HG03575 (cell line): ENCODE measurements at regions not wholly inside any gene's neighbourhood (a gene's known extent, or its start where the extent isn't known, plus 50 kb on each side); places are given as distances from the start of the nearest gene placed in this dataset.
"Not testable (repeated sequence)": the region's sequence is repeated elsewhere in the genome, so short reads cannot be mapped to it uniquely, and the experiment has no call there.

Experiments used
- ATAC-seq: cut with Tn5 transposase; IDR thresholded peaks from one replicate; pipeline ENCODE4 v1.9.1; 2021; ENCODE audit not compliant: unreplicated experiment, insufficient number of reproducible peaks, low FRiP score; ENCODE audit errors: extremely low read depth

DNA sequence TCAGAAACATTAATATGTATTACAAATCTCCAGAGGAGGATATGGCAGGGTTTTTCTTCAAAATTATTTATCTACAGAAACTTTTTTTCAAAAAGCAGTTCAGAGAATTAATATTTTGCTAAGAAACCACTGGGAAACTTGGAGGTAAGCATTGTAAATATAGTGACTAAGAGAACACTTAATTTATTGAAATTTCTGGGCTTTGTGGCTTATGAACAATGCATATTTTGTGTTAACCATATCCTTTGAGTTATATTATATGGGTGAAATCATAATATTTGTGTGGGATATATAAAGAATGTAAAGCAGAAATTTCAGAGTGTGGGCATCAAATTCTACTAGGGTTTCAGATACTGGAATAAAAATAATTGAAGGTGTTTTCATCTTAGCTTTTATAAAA is 1059.2 kb downstream of the ZPLD1 start:
- no peak for ATAC-seq

DNA sequence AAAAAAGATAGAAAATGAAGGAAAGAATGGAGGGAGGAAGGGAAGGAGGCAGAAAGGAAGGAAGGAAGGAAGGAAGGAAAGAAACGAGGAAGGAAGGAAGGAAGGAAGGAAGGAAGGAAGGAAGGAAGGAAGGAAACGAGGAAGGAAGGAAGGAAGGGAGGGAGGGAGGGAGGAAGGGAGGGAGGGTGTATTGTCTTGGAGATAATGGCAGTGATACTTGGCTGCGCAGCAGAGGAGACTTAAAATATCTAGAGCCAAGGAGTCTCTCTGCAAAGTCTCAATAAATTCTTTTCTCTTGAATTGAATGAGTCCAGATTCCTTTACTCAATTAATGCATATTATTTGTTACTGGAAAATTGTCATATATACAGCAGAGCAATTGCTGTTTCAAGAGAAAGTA is 1059.7 kb downstream of the ZPLD1 start:
- no peak for ATAC-seq

DNA sequence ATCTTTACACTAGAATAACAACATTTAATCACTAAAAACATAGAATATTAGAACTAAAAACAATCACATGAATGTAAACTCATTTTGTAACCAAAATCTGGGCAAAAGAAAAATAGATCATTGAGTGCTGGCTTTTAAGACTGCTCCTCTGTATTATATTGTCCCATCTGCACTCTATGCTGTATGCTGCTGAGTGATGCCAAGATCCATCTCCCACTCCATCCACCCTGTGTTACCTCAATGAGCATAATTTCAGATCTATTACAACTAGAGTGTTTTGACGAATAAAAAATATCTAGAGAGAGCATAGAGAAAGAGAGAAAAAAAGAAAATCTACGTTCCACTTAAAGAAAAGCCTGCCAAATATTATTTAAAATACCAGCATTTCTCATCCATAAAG is 1060.4 kb downstream of the ZPLD1 start:
- no peak for ATAC-seq

DNA sequence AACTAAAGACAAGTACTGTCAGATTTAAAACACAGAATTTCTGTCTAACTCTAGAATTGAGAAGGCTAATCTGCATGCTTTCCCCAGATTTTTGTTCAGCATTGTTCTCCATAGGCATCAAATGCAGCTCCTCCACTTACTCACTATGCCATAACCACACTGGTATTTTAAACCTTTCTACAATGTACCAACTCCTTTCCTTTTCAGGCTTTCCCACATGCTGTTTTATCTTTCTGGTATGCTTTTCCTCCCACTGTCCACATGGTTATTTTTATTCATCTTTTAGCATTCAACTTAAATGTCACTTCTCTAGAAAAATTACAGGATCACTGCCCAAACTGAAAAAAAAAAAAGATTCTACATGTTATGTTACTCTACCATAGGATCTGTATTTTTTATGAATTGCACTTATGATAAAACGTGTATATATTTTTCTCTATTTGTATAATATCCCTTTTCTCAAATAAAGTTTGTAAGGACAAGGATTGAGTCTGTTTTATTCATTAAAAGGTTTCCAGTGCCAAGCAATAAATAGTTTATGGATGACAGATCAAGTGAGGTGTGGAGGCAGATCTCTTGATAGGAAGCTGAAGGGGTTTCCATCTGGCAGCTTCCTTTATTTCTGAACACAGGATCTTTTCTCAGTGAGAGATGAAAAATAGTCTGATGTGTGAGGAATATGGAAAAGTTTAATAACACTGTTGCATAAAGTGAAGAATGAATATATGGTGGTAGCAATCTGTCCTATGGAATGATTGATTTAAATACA is 1064.5 kb downstream of the ZPLD1 start:
- no peak for ATAC-seq

DNA sequence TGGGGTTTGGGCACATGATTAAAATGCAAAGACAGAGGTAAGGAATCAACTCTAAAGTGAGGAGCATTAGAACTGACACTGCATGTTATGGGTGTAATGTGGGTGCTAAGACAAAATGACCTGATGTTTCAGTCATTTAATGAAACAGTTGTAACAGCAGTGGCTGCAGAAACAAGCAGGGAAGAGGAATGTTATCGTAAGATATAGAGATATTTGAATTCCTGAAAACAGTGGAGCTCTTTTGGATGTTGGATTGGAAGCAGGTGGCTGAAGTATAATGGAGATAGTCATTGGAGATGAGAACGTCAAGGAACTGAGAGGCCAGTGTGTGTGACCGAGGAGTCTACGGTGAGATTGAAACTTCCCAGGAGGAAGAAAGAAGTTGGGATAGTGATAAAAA is 1065.2 kb downstream of the ZPLD1 start:
- ATAC-seq: no peak

DNA sequence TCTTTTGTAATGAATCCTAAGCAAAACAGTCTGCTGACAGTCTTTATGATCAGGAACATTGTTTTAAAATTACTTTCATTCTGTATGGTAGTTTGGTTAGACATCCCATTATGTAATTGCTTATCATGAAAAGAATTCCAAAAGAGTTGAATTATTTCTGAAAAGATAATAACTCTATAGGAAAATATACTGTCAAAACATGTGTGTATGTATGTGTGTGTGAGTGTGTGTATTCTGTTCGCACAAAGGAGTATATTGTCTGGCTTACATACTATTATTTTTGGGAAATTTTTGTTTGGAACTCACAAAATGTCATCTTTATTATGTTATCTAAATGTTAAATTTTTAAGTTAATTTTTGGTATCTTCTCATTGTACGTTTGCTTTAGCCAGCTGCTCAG is 1075.9 kb downstream of the ZPLD1 start:
- no peak for ATAC-seq

DNA sequence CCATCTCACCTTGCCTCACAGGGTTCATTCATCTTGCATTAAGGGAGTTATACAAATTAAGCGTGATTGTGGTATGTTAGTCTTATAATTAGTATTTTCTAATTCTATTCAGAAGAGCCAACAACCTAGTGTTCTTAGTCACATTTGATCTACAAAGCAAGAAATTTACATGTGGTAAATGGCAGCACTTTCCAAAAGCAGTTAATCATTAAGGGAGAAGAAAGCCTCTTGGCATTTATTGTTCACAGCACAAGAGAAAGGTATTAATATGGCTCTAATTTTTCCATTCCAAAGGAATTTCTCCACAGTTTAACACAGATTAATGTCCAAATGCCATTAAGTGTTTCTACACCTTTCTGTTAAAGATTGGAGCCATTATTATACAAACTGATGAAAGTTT is 1077.1 kb downstream of the ZPLD1 start:
- no peak for ATAC-seq

DNA sequence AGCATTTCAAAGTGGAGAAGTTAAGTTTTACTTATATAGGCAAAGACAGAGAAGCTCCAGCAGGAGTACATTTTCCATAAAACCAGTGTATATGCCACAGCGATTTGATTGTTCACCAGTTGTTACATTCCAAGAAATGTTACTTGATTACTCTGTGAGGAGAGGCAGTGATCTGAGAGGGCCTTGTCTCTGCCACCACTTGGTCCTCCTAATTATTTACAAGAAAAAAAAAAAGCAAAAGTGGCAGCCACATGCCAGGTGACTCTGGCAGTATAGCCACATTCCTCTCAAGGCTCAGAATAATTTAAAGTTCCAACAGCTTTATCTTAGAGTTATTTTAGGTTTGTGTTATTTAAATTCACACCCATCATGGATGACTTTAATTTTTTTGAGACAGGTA is 1077.8 kb downstream of the ZPLD1 start:
- ATAC-seq: no peak

DNA sequence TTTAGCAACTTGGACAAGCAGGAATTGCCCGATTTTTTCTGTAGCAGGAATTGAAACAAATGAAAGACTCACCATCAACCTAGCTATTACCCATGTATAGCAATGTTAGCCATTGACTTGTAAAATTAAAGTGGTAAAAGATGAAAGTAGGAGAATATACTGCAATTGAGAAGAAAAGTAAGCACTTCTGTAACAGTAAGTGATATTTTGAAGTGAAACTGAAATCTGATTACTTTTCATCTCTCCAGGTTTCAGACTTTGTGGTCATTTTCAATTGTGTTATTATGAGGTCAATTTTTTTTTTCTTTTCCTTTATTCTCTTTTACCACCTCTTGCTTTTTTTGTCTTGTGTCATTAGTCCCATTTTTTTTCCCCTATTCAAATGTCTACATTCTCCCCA is 1078.2 kb downstream of the ZPLD1 start:
- ATAC-seq: no peak

DNA sequence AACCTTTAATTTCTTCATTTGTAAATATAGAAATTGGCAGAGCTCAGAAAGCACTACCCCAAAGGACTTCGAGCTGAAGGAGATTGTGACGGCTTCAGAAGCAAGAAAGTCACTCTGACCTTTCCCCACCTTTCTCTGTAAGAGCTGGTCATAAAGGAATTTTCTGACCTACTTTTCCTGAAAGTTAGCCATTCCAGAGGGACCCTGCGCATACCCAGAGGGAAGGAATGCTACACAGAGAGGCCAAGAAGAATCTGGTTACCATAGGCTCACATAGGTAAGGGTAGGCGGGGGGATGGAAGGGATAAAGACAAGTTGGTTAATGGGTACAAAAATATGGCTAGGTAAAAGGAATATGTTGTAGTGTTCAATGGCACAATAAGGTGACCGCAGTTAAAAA is 1080.3 kb downstream of the ZPLD1 start:
- ATAC-seq: no peak

DNA sequence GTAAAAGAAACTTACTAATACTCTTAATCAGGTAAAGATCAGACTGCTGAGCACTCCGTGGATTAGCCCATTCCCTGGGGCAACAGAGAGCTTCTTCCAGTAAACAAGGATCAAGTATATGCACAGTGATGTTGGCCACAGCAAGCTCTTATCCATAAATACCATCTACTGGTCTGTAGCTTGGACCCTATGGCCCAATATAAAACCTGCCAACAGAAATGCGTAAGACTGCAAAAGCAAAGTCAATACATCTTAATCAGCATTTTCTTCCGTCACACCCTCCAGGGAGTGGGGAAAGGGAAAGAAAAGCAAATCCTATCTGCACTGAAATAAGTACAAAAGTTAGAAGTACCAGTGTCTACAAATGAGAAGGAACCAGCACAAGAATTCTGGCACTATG is 1082.1 kb downstream of the ZPLD1 start:
- ATAC-seq: no peak

DNA sequence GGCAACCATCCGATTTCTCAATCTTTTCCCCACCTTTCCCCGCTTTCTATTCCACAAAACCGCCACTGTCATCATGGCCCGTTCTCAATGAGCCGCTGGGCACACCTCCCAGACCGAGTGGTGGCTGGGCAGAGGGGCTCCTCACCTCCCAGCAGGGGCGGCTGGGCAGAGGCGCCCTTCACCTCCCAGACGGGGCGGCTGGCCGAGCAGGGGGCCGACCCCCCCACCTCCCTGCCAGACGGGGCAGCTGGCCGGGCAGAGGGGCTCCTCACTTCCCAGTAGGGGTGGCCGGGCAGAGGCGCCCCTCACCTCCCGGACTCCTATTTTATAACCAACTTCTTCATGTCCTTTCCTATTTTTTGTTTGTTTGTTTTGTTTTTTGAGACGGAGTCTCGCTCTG is 1096.5 kb downstream of the ZPLD1 start:
- ATAC-seq: not testable (repeated sequence)

DNA sequence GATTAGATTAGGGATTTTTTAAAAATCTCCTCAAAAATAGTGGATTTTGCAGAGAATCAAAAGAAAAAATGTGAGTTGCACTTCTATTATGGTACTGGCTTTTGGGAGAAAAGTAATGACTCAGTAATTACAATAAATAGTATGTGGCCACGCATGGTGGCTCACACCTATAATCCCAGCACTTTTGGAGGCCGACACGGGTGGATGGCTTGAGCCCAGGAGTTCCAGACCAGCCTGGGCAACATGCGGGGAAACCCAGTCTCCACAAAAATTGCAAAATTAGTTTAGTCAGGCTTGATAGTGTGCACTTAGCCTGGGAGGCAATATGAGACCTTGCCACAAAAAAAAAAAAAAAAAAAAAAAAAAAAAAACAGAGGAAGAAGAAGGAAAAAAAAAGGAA is 1098.2 kb downstream of the ZPLD1 start:
- no peak for ATAC-seq

DNA sequence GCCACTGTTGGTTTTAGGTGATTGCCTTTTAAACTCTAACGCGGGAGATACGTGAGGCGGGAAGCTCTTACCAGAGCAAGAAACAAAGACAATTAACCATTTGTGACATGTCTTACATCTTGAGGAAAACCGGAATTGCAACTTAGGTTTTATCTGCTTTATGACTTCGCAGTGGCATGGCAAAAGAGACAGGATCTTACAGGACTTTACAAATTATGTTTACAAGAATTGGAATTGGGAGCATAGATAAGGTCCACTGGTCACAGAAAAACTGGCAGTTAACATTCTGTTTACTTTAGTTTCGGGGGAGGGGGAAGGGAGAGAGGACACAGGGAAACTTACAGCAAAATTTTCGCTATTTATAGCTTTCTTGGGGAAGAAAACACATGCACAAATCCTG is 1119.6 kb downstream of the ZPLD1 start:
- ATAC-seq: no peak

DNA sequence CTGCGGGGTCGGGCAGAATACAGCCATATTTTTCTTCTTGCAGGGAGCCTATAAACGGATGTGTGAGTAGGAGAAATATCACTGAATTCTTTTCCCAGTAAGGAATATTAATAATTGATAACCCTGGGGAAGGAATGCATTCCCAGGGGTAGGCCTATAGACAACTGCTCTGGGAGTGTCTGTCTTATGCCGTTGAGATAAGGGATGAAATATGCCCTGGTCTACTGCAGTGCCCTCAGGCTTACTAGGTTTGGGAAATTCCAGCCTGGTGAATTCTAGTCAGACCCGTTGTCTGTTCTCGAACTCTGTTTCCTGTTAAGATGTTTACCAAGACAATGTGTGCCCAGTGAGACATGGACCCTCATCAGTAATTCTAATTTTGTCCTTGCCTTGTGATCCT is 1129.3 kb downstream of the ZPLD1 start:
- ATAC-seq: not testable (repeated sequence)

DNA sequence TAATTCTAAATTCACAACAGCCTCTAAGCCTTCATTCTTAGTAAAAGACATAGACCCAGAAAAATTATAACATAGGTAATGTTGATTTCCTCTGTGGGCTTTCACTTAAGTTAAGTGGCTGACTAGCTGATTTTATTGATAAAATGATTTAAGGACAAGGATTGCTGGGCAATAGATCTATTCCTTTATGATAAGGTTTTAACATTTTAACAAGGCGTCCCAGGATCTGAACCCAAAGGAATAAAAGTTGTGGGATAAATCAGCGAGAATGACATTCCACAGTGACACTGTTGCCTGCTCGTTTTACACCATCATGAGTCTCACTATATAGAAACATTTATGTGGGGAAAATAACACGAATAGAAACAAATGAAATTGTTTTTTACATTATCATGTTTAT is 1151.0 kb downstream of the ZPLD1 start:
- ATAC-seq: no peak

DNA sequence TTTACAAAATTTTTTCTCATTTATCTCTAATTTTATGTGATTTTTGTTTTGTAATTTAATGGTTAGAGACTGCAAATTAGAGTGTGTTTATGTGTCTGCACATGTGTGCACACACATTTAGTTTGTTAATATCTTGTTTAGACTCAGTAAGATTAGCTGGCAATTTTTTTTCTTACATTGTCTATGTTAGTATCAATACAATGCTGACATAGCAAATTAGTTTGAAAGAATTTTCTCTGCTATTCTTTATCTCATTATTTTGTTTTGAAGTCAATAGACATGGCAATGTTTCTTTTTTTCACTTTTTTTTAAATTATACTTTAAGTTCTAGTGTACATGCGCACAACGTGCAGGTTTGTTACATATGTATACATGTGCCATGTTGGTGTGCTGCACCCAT is 1155.0 kb downstream of the ZPLD1 start:
- ATAC-seq: no peak

DNA sequence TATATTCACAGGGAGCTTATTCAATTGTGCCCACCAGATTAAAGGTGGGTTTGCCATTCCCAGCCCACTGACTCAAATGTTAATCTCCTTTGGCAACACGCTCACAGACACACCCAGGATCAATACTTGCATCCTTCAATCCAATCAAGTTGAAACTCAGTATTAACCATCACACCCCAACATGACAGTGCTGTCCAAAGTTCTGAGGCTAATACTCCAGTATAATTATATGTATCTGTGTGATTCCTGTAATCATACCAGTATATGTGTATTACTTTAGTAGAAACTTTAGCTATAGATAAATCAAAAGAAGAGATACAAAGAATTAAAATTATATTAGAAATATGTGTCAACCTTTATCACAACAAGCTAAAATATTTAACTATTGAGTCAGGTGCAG is 1166.0 kb downstream of the ZPLD1 start:
- ATAC-seq: no peak

DNA sequence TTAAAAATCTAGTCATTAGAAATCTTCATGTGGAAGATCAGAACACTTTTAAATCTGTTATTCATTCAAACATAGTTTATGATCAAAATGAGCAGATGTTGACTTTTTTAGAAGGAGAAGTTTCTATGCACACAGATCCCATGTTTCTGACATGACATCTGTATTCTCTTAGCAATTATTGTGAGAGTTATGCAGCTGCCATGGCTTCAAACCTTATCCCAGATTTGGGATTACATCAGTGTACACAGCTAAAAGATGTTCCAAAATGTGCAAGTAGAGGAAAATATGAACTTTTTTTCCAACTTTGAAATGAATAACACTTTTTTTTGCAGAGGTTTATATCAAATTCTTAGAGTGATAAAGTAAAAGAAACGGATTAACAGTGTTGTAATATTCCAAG is 1166.9 kb downstream of the ZPLD1 start:
- ATAC-seq: no peak

DNA sequence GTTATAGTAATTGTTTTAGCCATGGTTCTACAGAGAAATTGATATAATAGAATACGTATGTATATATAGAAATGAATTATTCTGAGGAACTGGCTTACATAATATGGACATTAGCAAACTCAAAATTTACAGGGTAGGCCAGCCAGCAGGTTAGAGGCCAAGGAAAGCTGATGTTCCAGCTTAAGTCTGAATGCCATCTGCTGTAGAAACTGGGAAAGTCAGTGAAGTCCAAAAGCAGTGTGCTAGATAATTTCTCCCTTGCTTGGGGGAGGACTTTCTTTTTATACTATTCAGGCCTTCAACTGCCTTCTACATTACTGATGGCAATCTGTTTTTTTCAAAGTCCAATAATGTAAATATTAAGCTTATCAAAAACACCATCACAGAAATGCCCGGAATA is 1174.7 kb downstream of the ZPLD1 start:
- ATAC-seq: no peak

DNA sequence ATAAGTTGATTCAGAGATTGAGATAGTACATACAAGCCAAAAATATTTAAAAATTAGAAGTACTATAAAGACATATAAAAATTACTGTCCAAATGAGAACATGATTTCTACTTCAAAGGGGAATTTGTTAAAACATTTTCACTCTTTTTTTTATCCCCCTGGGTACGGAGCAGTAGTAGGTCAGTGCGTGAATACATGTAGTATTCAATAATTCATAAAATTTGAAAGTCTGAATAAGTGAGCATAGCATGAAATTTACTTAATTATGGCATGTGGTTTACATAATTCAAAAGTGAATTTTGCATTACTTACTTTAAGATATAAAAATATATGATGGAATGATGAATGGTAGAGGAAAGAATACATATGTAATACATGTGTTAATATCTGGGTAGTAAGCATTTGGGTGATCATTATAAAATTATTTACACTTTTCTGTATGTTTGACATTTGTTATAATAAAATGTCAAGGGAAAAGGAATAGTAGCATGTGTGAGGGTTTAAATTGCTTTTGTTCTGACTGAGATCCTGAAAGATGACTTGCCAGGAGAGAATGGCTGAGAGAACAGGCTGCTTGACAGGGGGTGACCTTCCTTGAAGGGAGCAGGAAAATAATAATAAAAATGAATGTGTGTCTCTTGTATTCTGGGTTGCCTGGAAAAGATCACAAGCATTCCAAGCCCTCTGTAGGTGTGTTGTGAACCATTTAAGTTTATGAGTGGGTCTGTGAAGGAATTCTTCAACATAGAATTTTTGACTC is 1178.8 kb downstream of the ZPLD1 start:
- no peak for ATAC-seq
